ENCODE measurements at regions not wholly inside any gene's neighbourhood (a gene's known extent, or its start where the extent isn't known, plus 50 kb on each side); places are given as distances from the start of the nearest gene placed in this dataset.

DNA sequence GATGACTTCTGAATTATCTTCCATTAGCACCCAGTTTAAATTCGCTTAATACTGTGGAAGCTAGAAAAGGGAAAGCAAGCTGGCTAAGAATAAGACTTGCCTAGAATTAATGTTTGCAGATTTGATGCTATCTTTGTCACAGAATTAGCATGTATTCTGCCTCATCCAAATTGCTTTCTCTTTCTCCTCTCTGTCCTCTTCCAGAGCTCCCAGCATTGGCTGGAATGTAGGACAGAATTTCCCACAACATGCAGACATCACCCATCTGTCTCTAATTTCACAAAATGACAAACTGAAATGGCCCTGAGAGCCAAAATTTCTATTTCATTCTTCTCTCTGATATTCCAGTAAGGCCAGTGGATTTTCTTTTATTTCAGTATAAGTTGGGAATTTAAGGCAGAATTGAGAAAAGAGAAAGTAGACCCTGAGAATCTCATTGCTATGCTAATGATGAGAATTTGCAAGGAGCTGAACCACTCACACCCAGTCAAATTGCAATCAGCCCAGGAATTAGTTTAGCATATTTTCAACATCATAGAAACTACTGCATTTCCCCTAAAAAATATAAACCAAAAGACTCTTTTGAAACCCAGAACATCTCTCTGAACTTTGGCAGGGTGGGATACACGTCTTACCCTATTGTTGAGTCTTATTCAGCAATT lies 188.8 kb downstream of the RCHY1 start:
- TF ChIP-seq POLR2AphosphoS5 (IDR thresholded peaks at IDR 0.05; ENCODE audit: low read depth, low read length) (no peak), TAF1 (IDR thresholded peaks at IDR 0.05; ENCODE audit: borderline replicate concordance, insufficient read depth, low read length) (no peak)
- TF ChIP-seq, protein P1, sequence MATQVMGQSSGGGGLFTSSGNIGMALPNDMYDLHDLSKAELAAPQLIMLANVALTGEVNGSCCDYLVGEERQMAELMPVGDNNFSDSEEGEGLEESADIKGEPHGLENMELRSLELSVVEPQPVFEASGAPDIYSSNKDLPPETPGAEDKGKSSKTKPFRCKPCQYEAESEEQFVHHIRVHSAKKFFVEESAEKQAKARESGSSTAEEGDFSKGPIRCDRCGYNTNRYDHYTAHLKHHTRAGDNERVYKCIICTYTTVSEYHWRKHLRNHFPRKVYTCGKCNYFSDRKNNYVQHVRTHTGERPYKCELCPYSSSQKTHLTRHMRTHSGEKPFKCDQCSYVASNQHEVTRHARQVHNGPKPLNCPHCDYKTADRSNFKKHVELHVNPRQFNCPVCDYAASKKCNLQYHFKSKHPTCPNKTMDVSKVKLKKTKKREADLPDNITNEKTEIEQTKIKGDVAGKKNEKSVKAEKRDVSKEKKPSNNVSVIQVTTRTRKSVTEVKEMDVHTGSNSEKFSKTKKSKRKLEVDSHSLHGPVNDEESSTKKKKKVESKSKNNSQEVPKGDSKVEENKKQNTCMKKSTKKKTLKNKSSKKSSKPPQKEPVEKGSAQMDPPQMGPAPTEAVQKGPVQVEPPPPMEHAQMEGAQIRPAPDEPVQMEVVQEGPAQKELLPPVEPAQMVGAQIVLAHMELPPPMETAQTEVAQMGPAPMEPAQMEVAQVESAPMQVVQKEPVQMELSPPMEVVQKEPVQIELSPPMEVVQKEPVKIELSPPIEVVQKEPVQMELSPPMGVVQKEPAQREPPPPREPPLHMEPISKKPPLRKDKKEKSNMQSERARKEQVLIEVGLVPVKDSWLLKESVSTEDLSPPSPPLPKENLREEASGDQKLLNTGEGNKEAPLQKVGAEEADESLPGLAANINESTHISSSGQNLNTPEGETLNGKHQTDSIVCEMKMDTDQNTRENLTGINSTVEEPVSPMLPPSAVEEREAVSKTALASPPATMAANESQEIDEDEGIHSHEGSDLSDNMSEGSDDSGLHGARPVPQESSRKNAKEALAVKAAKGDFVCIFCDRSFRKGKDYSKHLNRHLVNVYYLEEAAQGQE (IDR thresholded peaks at IDR 0.05; ENCODE audit: insufficient read depth in 1 of 2, low read depth in 2 of 2, low read length in 2 of 2) = no peak

All from PFSK-1 (cell line).